H1 (cell line): ENCODE measurements at regions not wholly inside any gene's neighbourhood (a gene's known extent, or its start where the extent isn't known, plus 50 kb on each side); places are given as distances from the start of the nearest gene placed in this dataset.

ENCODE experiments used
- CTCF ChIA-PET: fragments of 300-600 bp; sonication (Branson Sonifier 250); formaldehyde crosslinking; loops from one replicate; lab custom pipeline; 2021; ENCODE audit not compliant: partially characterized antibody; lab: Charles Lee
- POLR2A ChIA-PET: fragments of 300-600 bp; sonication (Branson Sonifier 250); formaldehyde crosslinking; loops from one replicate; lab custom pipeline; 2021; ENCODE audit warnings: inconsistent platforms; ENCODE audit not compliant: partially characterized antibody; lab: Charles Lee
- DNase-seq, 2 experiments: peaks; one replicate each; pipeline versions ENCODE4 v3.0.0 to v3.0.0-alpha.2; 2010 to 2022; ENCODE audit warnings: low spot score in 2 of 2, low read depth in 1 of 2, mixed read lengths in 1 of 2
- FAIRE-seq: peaks from 2 replicates; lab custom pipeline; 2011; peaks lifted over from hg19 to GRCh38; lab: Jason Lieb, UNC
- H2AFZ ChIP-seq: 2 replicates; pipeline ENCODE4 v1.8.1; 2012; ENCODE audit warnings: low read length, inconsistent platforms
- H2AK5ac ChIP-seq: 2 replicates; pipeline ENCODE4 v1.6.1; 2013; ENCODE audit warnings: low read depth, low read length
- H2BK120ac ChIP-seq: replicated peaks from 2 replicates; pipeline ENCODE3; 2013; ENCODE audit warnings: low read depth, low read length, inconsistent platforms
- H2BK12ac ChIP-seq: 2 replicates; pipeline ENCODE4 v1.6.1; 2013; ENCODE audit warnings: low read depth, low read length
- H2BK15ac ChIP-seq: 2 replicates; pipeline ENCODE4 v1.6.1; 2013; ENCODE audit warnings: low read length
- H2BK20ac ChIP-seq: 2 replicates; pipeline ENCODE4 v1.6.1; 2013; ENCODE audit warnings: low read length
- H2BK5ac ChIP-seq: 2 replicates; pipeline ENCODE4 v1.6.1; 2013; ENCODE audit warnings: low read depth, low read length
- H3K14ac ChIP-seq: 2 replicates; pipeline ENCODE4 v1.6.1; 2013; ENCODE audit warnings: inconsistent platforms; ENCODE audit not compliant: insufficient read length
- H3K18ac ChIP-seq: 2 replicates; pipeline ENCODE4 v1.6.1; 2013; ENCODE audit warnings: low read length; ENCODE audit errors: extremely low read depth
- H3K23ac ChIP-seq: 2 replicates; pipeline ENCODE4 v1.6.1; 2013; ENCODE audit warnings: inconsistent platforms; ENCODE audit not compliant: insufficient read length
- H3K23me2 ChIP-seq: 2 replicates; pipeline ENCODE4 v1.6.1; 2013; ENCODE audit warnings: low read depth, low read length
- H3K27ac ChIP-seq: 2 replicates; pipeline ENCODE4 v1.6.1; 2011; ENCODE audit warnings: low read depth, low read length, inconsistent platforms
- H3K27me3 ChIP-seq, 4 experiments: replicated peaks in 1 of 4; 1 replicate in 1 of 4; 2 replicates in 3 of 4; pipeline versions ENCODE4 v1.6.1 to v1.8.1; 2011 to 2013; ENCODE audit warnings: low read length in 3 of 4, mild to moderate bottlenecking in 3 of 4, inconsistent platforms in 2 of 4, mixed read lengths in 2 of 4, moderate library complexity in 1 of 4; ENCODE audit not compliant: control insufficient read depth in 3 of 4, insufficient read depth in 3 of 4; ENCODE audit errors: extremely low read depth in 1 of 4
- H3K36me3 ChIP-seq, 4 experiments: 2 replicates each; pipeline versions ENCODE4 v1.6.1 to v1.8.1; 2011 to 2013; ENCODE audit warnings: mild to moderate bottlenecking in 4 of 4, low read length in 3 of 4, moderate library complexity in 2 of 4, control low read depth in 1 of 4, inconsistent platforms in 1 of 4; ENCODE audit not compliant: insufficient read depth in 4 of 4, control insufficient read depth in 2 of 4
- H3K4ac ChIP-seq: replicated peaks from 2 replicates; pipeline ENCODE3; 2013; ENCODE audit warnings: low read length, low read depth, mixed read lengths, inconsistent platforms; ENCODE audit not compliant: insufficient read length
- H3K4me1 ChIP-seq, 4 experiments: replicated peaks in 1 of 4; 1 replicate in 1 of 4; 2 replicates in 3 of 4; pipeline versions ENCODE4 v1.6.1 to v1.8.1; 2011 to 2013; ENCODE audit warnings: low read length in 3 of 4, inconsistent platforms in 2 of 4, mixed read lengths in 1 of 4; ENCODE audit not compliant: insufficient read depth in 4 of 4, control insufficient read depth in 3 of 4
- H3K4me2 ChIP-seq, 2 experiments: 2 replicates each; pipeline versions ENCODE4 v1.6.1 to v1.8.1; 2011 to 2013; ENCODE audit warnings: low read depth in 2 of 2, low read length in 2 of 2, control low read depth in 1 of 2, inconsistent platforms in 1 of 2, mild to moderate bottlenecking in 1 of 2; ENCODE audit not compliant: insufficient read depth in 1 of 2
- H3K4me3 ChIP-seq, 4 experiments: fragments of 200-600, 300-600 bp in 1 of 4; sonication (generic), shearing (Covaris generic), sonication (Bioruptor Twin) in 1 of 4; 2 replicates each; pipeline versions ENCODE4 v1.5.1 to v1.8.1; 2011 to 2016; ENCODE audit warnings: low read length in 4 of 4, low read depth in 3 of 4, control low read depth in 2 of 4, inconsistent platforms in 2 of 4, mild to moderate bottlenecking in 2 of 4, mixed read lengths in 1 of 4, moderate library complexity in 1 of 4; ENCODE audit not compliant: insufficient read depth in 2 of 4; ENCODE audit errors: extremely low read depth in 1 of 4
- H3K56ac ChIP-seq: replicated peaks from 2 replicates; pipeline ENCODE3; 2013; ENCODE audit warnings: low read depth, mild to moderate bottlenecking, mixed read lengths, low read length, inconsistent platforms; ENCODE audit not compliant: insufficient read length
- H3K79me1 ChIP-seq: 2 replicates; pipeline ENCODE4 v1.6.1; 2013; ENCODE audit warnings: low read depth, low read length, control low read depth
- H3K79me2 ChIP-seq, 2 experiments: 2 replicates each; pipeline versions ENCODE4 v1.6.1 to v1.8.1; 2012 to 2013; ENCODE audit warnings: low read length in 2 of 2, mild to moderate bottlenecking in 2 of 2, inconsistent platforms in 1 of 2; ENCODE audit not compliant: insufficient read depth in 2 of 2, control insufficient read depth in 1 of 2
- H3K9ac ChIP-seq, 4 experiments: replicated peaks in 1 of 4; 1 replicate in 1 of 4; 2 replicates in 3 of 4; pipeline versions ENCODE4 v1.6.1 to v1.8.1; 2011 to 2013; ENCODE audit warnings: low read depth in 3 of 4, low read length in 3 of 4, control low read depth in 2 of 4, mild to moderate bottlenecking in 2 of 4, moderate library complexity in 2 of 4, inconsistent platforms in 1 of 4; ENCODE audit errors: extremely low read depth in 1 of 4
- H3K9me3 ChIP-seq, 2 experiments: 2 replicates each; pipeline versions ENCODE4 v1.6.1 to v1.8.1; 2012 to 2013; ENCODE audit warnings: mild to moderate bottlenecking in 2 of 2, moderate library complexity in 2 of 2, control low read depth in 1 of 2, inconsistent platforms in 1 of 2, low read depth in 1 of 2, low read length in 1 of 2, mixed read lengths in 1 of 2; ENCODE audit not compliant: insufficient read depth in 2 of 2
- H4K20me1 ChIP-seq, 2 experiments: replicated peaks in 1 of 2; 2 replicates each; pipeline versions ENCODE3 to v1.8.1; 2011 to 2013; ENCODE audit warnings: inconsistent platforms in 2 of 2, low read length in 2 of 2, mild to moderate bottlenecking in 1 of 2; ENCODE audit not compliant: insufficient read depth in 2 of 2, control insufficient read depth in 1 of 2
- H4K5ac ChIP-seq: 2 replicates; pipeline ENCODE4 v1.6.1; 2013; ENCODE audit warnings: low read length, low read depth, mixed read lengths, inconsistent platforms; ENCODE audit not compliant: insufficient read length
- H4K8ac ChIP-seq: 2 replicates; pipeline ENCODE4 v1.8.0; 2013; ENCODE audit warnings: mild to moderate bottlenecking, moderate library complexity, low read length, inconsistent platforms; ENCODE audit not compliant: insufficient read depth; ENCODE audit errors: extremely low read depth
- H4K91ac ChIP-seq: replicated peaks from 2 replicates; pipeline ENCODE3; 2013; ENCODE audit warnings: low read length, mixed read lengths, inconsistent platforms; ENCODE audit not compliant: insufficient read length
- EGR1 ChIP-seq: IDR thresholded peaks from 2 replicates; pipeline ENCODE4 v1.6.1; 2011; ENCODE audit warnings: low read depth, low read length, borderline replicate concordance
- KDM5A ChIP-seq: fragments of 200-600 bp; IDR thresholded peaks from 2 replicates; pipeline ENCODE4 v1.7.1; 2012; ENCODE audit warnings: mild to moderate bottlenecking, low read length, inconsistent platforms, mixed read lengths
- RFX5 ChIP-seq: IDR thresholded peaks from 2 replicates; pipeline ENCODE4 v1.6.1; 2011; ENCODE audit warnings: low read depth, low read length, improper control_type of control experiment, borderline replicate concordance
- RNF2 ChIP-seq: fragments of 200-900, 300-1000 bp; sonication (generic); IDR thresholded peaks from 2 replicates; pipeline ENCODE4 v1.7.1; 2016; ENCODE audit warnings: borderline replicate concordance, low read depth, mild to moderate bottlenecking, antibody characterized with exemption, low read length; ENCODE audit not compliant: poor library complexity, severe bottlenecking; ENCODE audit errors: missing control alignments
- RXRA ChIP-seq: IDR thresholded peaks from 2 replicates; pipeline ENCODE4 v1.6.1; 2011; ENCODE audit warnings: low read depth, mild to moderate bottlenecking, low read length, moderate library complexity; ENCODE audit not compliant: insufficient read depth
- SP2 ChIP-seq: IDR thresholded peaks from 2 replicates; pipeline ENCODE4 v1.6.1; 2012; ENCODE audit warnings: mild to moderate bottlenecking, low read length, inconsistent platforms
- SP4 ChIP-seq: IDR thresholded peaks from 2 replicates; pipeline ENCODE4 v1.6.1; 2012; ENCODE audit warnings: low read length, inconsistent platforms
- SUZ12 ChIP-seq: fragments of 200-600 bp; sonication (generic); IDR thresholded peaks from 2 replicates; pipeline ENCODE4 v1.6.1; 2012; ENCODE audit warnings: mild to moderate bottlenecking, inconsistent platforms, low read length, moderate library complexity, mixed read lengths
- WGBS, 2 experiments: shearing (Covaris generic) in 1 of 2; methylation state at CpG; one replicate each; pipeline versions ENCODE4 v1.1.6 to v1.1.7; 2013 to 2015; ENCODE audit warnings: low lambda C conversion rate in 2 of 2, mixed read lengths in 2 of 2, inconsistent platforms in 1 of 2, low coverage in 1 of 2, missing lambda C conversion rate in 1 of 2; ENCODE audit not compliant: insufficient replicate concordance in 2 of 2, insufficient coverage in 1 of 2, insufficient read length in 1 of 2; ENCODE audit errors: extremely low coverage in 1 of 2, missing lambda C conversion rate in 1 of 2; 5-methylcytosine and 5-hydroxymethylcytosine counted together

DNA sequence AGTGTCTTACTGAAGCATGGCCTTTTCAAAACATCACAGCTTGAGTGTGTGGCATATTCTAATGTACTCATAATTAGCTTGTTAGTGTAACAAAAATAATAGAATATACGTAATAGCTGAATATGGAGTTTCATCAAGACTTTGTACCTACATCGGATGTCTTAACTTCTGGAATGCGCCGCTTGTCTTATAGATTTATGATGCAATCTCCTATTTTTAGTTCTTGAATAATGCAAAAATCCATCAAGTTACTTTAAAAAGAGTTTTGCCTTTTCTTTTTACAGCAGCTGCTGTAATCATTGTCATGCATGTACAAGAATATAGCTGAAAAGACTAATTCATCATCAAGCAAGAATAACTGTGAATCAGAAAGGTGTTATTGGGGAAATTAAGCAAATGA, 140.7 kb upstream of the SCN7A start:
- H3K9ac ChIP-seq = no peak overlapping the region
- CTCF ChIA-PET = no interaction called here
- no peak overlapping the region for H3K4ac ChIP-seq
- H2AK5ac ChIP-seq = no peak overlapping the region
- TF ChIP-seq EGR1 = no peak
- TF ChIP-seq RNF2 = no peak
- no peak for TF ChIP-seq SUZ12
- no peak for TF ChIP-seq SP4
- no peak for TF ChIP-seq SP2
- TF ChIP-seq KDM5A = no peak
- TF ChIP-seq RXRA = no peak
- TF ChIP-seq RFX5 = no peak
- no peaks in the 10 kb centered on the region for H3K27me3 ChIP-seq
- no peak overlapping the region for H3K23ac ChIP-seq
- H3K79me1 ChIP-seq = no peaks in the 10 kb centered on the region
- H2BK12ac ChIP-seq = no peak overlapping the region
- no peak overlapping the region for H3K4me2 ChIP-seq
- FAIRE-seq (no peak), DNase-seq (no peak)
- H3K79me2 ChIP-seq = no peaks in the 10 kb centered on the region
- H3K23me2 ChIP-seq = no peaks in the 10 kb centered on the region
- no peak overlapping the region for H4K8ac ChIP-seq
- H2BK20ac ChIP-seq = no peak overlapping the region
- no peaks in the 10 kb centered on the region for H3K9me3 ChIP-seq
- 96% methylated on average over 4 of the region's 4 CpGs; no CpG with 5 or more reads in 1 of the 2 experiments for WGBS, 2 experiments
- H4K91ac ChIP-seq = no peak overlapping the region
- H2AFZ ChIP-seq = no peak overlapping the region
- H3K36me3 ChIP-seq = no peaks in the 10 kb centered on the region
- no peak overlapping the region for H3K27ac ChIP-seq
- no peak overlapping the region for H3K18ac ChIP-seq
- H3K56ac ChIP-seq = no peak overlapping the region
- H2BK15ac ChIP-seq = no peak overlapping the region
- no peaks in the 10 kb centered on the region for H3K4me1 ChIP-seq
- H3K4me3 ChIP-seq = no peak overlapping the region
- H4K5ac ChIP-seq = no peak overlapping the region
- POLR2A ChIA-PET = no interaction called here
- H4K20me1 ChIP-seq = no peaks in the 10 kb centered on the region
- H3K14ac ChIP-seq = no peak overlapping the region
- no peak overlapping the region for H2BK5ac ChIP-seq
- no peak overlapping the region for H2BK120ac ChIP-seq
